Keratinocyte (primary cell): ENCODE measurements at regions not wholly inside any gene's neighbourhood (a gene's known extent, or its start where the extent isn't known, plus 50 kb on each side); places are given as distances from the start of the nearest gene placed in this dataset.
"Not testable (repeated sequence)": the region's sequence is repeated elsewhere in the genome, so short reads cannot be mapped to it uniquely, and the experiment has no call there.

Experiments
- DNase-seq: peaks from one replicate; pipeline ENCODE4 v3.0.0-alpha.2; 2011; ENCODE audit warnings: low read depth, missing footprints, low spot score
- FAIRE-seq: peaks from 2 replicates; lab custom pipeline; 2011; peaks lifted over from hg19 to GRCh38; lab: Jason Lieb, UNC
- H2AFZ ChIP-seq: 2 replicates; pipeline ENCODE4 v1.6.0; 2012; ENCODE audit warnings: low read length, control low read depth, inconsistent platforms; ENCODE audit not compliant: control insufficient read depth
- H3K27ac ChIP-seq: 2 replicates; pipeline ENCODE4 v1.5.1; 2011; ENCODE audit warnings: low read length; ENCODE audit not compliant: control insufficient read depth, insufficient read depth
- H3K27me3 ChIP-seq: 3 replicates; pipeline ENCODE4 v1.6.0; 2011; ENCODE audit warnings: low read length; ENCODE audit not compliant: control insufficient read depth, insufficient read depth; ENCODE audit errors: extremely low read depth
- H3K36me3 ChIP-seq, 2 experiments: 2 replicates in 1 of 2; 3 replicates in 1 of 2; pipeline ENCODE4 v1.5.1; 2011; ENCODE audit warnings: low read length in 2 of 2, mild to moderate bottlenecking in 1 of 2; ENCODE audit not compliant: control insufficient read depth in 2 of 2, insufficient read depth in 2 of 2; ENCODE audit errors: extremely low read depth in 1 of 2
- H3K4me1 ChIP-seq: 3 replicates; pipeline ENCODE4 v1.5.1; 2011; ENCODE audit warnings: low read length; ENCODE audit not compliant: control insufficient read depth, insufficient read depth; ENCODE audit errors: extremely low read depth
- H3K4me2 ChIP-seq: 3 replicates; pipeline ENCODE4 v1.6.0; 2011; ENCODE audit warnings: low read depth, low read length; ENCODE audit not compliant: control insufficient read depth, insufficient read depth; ENCODE audit errors: extremely low read depth
- H3K4me3 ChIP-seq, 3 experiments: fragments of 200-600 bp in 1 of 3; sonication (generic) in 1 of 3; 2 replicates in 2 of 3; 3 replicates in 1 of 3; pipeline ENCODE4 v1.5.1; 2011 to 2016; ENCODE audit warnings: low read length in 3 of 3, mild to moderate bottlenecking in 3 of 3, control low read depth in 2 of 3, inconsistent platforms in 1 of 3, low read depth in 1 of 3, mixed read lengths in 1 of 3, mixed run types in 1 of 3, moderate library complexity in 1 of 3; ENCODE audit not compliant: control insufficient read depth in 2 of 3, insufficient read depth in 2 of 3; ENCODE audit errors: extremely low read depth in 1 of 3
- H3K79me2 ChIP-seq: 2 replicates; pipeline ENCODE4 v1.6.0; 2012; ENCODE audit warnings: low read length; ENCODE audit not compliant: control insufficient read depth, insufficient read depth
- H3K9ac ChIP-seq: 3 replicates; pipeline ENCODE4 v1.6.0; 2011; ENCODE audit warnings: low read length; ENCODE audit not compliant: control insufficient read depth, insufficient read depth; ENCODE audit errors: extremely low read depth
- H3K9me1 ChIP-seq: 3 replicates; pipeline ENCODE4 v1.6.0; 2011; ENCODE audit warnings: low read length; ENCODE audit not compliant: control insufficient read depth, insufficient read depth; ENCODE audit errors: extremely low read depth
- H3K9me3 ChIP-seq: 2 replicates; pipeline ENCODE4 v1.5.1; 2012; ENCODE audit warnings: low read depth, low read length; ENCODE audit not compliant: control insufficient read depth
- H4K20me1 ChIP-seq: 3 replicates; pipeline ENCODE4 v1.6.0; 2011; ENCODE audit warnings: low read length; ENCODE audit not compliant: control insufficient read depth, insufficient read depth; ENCODE audit errors: extremely low read depth
- CTCF ChIP-seq, 3 experiments: IDR thresholded peaks in 1 of 3; conservative IDR thresholded peaks in 1 of 3; optimal IDR thresholded peaks in 1 of 3; 2 replicates in 2 of 3; 3 replicates in 1 of 3; pipeline versions ENCODE3 to v1.5.1; 2011; ENCODE audit warnings: low read length in 3 of 3, mild to moderate bottlenecking in 3 of 3, moderate library complexity in 2 of 3, control low read depth in 1 of 3, inconsistent platforms in 1 of 3; ENCODE audit not compliant: insufficient read depth in 2 of 3; ENCODE audit errors: extremely low read depth in 1 of 3
- EZH2 ChIP-seq: IDR thresholded peaks from one replicate; pipeline ENCODE4 v1.6.1; 2012; ENCODE audit warnings: inconsistent platforms, mild to moderate bottlenecking, low read length, moderate library complexity
- dilution Hi-C: fragments of 300-500 bp; cut with MboI; formaldehyde crosslinking; loops from one replicate; pipeline ENCODE4 v1.7.0; 2020; ENCODE audit warnings: low sequenced_read_pairs; ENCODE audit not compliant: extremely low pct_ligation_motif_present

GRCh38 chr18:54480616-54481015 lies 110.4 kb upstream of the DYNAP start:
- Histone ChIP-seq H3K4me3 (no peak overlapping the region), H3K27me3 (no peaks in the 10 kb centered on the region), H3K9me3 (no peaks in the 10 kb centered on the region), H3K9ac (no peak overlapping the region), H3K4me1 (no peaks in the 10 kb centered on the region), H3K27ac (no peak overlapping the region), H3K36me3 (no peaks in the 10 kb centered on the region), H3K4me2 (no peak overlapping the region), H3K9me1 (no peaks in the 10 kb centered on the region), H2AFZ (no peak overlapping the region), H4K20me1 (no peaks in the 10 kb centered on the region), H3K79me2 (no peaks in the 10 kb centered on the region)
- dilution Hi-C loops: no loop called here
- FAIRE-seq (no peak), DNase-seq (no peak)
- TF ChIP-seq EZH2 (no peak), CTCF (optimal IDR thresholded peaks at IDR 0.05 in 1 of 3, IDR thresholded peaks at IDR 0.05 in 1 of 3, conservative IDR thresholded peaks at IDR 0.05 in 1 of 3; ENCODE audit: extremely low read depth in 1 of 3, insufficient read depth in 2 of 3, low read length in 3 of 3) (no peak)

- H3K4me2 ChIP-seq, H3K27me3 ChIP-seq, H3K9me3 ChIP-seq, H4K20me1 ChIP-seq, dilution Hi-C loops, H2AFZ ChIP-seq, H3K9ac ChIP-seq, DNase-seq, FAIRE-seq, H3K9me1 ChIP-seq, H3K79me2 ChIP-seq, H3K27ac ChIP-seq, H3K36me3 ChIP-seq, H3K4me3 ChIP-seq, H3K4me1 ChIP-seq: not testable (repeated sequence)
These were observed 88.6 kb upstream of the DYNAP start for GRCh38 chr18:54502451-54502850.

- Histone ChIP-seq H3K9me1 (no peaks in the 10 kb centered on the region), H3K4me3 (no peak overlapping the region), H3K4me2 (no peak overlapping the region), H3K27ac (no peak overlapping the region), H3K9me3 (no peaks in the 10 kb centered on the region), H3K79me2 (no peaks in the 10 kb centered on the region), H2AFZ (no peak overlapping the region), H4K20me1 (no peaks in the 10 kb centered on the region), H3K9ac (no peak overlapping the region), H3K27me3 (no peaks in the 10 kb centered on the region), H3K36me3 (no peaks in the 10 kb centered on the region), H3K4me1 (no peaks in the 10 kb centered on the region)
- TF ChIP-seq EZH2 (no peak), CTCF (optimal IDR thresholded peaks at IDR 0.05 in 1 of 3, IDR thresholded peaks at IDR 0.05 in 1 of 3, conservative IDR thresholded peaks at IDR 0.05 in 1 of 3; ENCODE audit: extremely low read depth in 1 of 3, insufficient read depth in 2 of 3, low read length in 3 of 3) (no peak)
- FAIRE-seq (no peak), DNase-seq (no peak)
- dilution Hi-C loops: no loop called here
These were observed 87.7 kb upstream of the DYNAP start for GRCh38 chr18:54503131-54503894.
